ENCODE measurements at regions not wholly inside any gene's neighbourhood (a gene's known extent, or its start where the extent isn't known, plus 50 kb on each side); places are given as distances from the start of the nearest gene placed in this dataset.
"Not testable (repeated sequence)": the region's sequence is repeated elsewhere in the genome, so short reads cannot be mapped to it uniquely, and the experiment has no call there.

GRCh38 chr9:29245351-29245750, 1672.1 kb upstream of the C9orf72 start:
- Mint-ChIP-seq H3K9me3 (ENCODE audit: unreplicated experiment) (no peaks in the 10 kb centered on the region), H3K27ac (ENCODE audit: unreplicated experiment) (no peak overlapping the region), H3K27me3 (ENCODE audit: unreplicated experiment) (no peaks in the 10 kb centered on the region), H3K36me3 (ENCODE audit: unreplicated experiment) (no peaks in the 10 kb centered on the region), H3K4me3 (ENCODE audit: unreplicated experiment) (no peak overlapping the region), H3K4me1 (ENCODE audit: low read depth, unreplicated experiment) (no peaks in the 10 kb centered on the region)
- TF ChIP-seq CTCF (IDR thresholded peaks at IDR 0.05; ENCODE audit: partially characterized antibody, unreplicated experiment) = no peak
- DNase-seq = no peak

GRCh38 chr9:29270400-29270799, 1697.1 kb upstream of the C9orf72 start:
- H3K9me3 Mint-ChIP-seq (ENCODE audit: unreplicated experiment); DNase-seq; H3K27ac Mint-ChIP-seq (ENCODE audit: unreplicated experiment); H3K27me3 Mint-ChIP-seq (ENCODE audit: unreplicated experiment); H3K36me3 Mint-ChIP-seq (ENCODE audit: unreplicated experiment); H3K4me3 Mint-ChIP-seq (ENCODE audit: unreplicated experiment); H3K4me1 Mint-ChIP-seq (ENCODE audit: low read depth, unreplicated experiment): not testable (repeated sequence)

DNA sequence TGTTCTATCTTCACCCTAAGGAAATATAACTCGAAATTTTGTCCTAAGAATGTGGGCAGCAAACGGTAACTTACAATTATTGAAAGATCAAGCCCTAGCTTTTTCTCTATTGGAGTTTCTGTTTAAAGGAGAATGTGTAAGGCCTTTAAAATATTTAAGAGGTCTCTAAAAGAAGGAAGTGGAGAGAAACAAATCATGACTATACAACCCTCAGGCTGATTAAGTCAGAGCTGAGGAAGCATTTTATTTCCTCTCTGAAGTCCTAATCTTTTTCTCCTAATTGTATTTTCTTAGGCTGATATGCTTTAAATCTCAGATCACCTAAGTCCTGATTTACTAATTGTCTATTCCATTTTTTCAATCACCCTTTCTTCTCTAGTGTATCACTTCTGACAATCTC, 1708.8 kb upstream of the C9orf72 start:
- no peaks in the 10 kb centered on the region for H3K27me3 Mint-ChIP-seq (ENCODE audit: unreplicated experiment)
- no peak for DNase-seq
- H3K36me3 Mint-ChIP-seq (ENCODE audit: unreplicated experiment) = no peaks in the 10 kb centered on the region
- no peak overlapping the region for H3K27ac Mint-ChIP-seq (ENCODE audit: unreplicated experiment)
- H3K9me3 Mint-ChIP-seq (ENCODE audit: unreplicated experiment) = no peaks in the 10 kb centered on the region
- no peaks in the 10 kb centered on the region for H3K4me1 Mint-ChIP-seq (ENCODE audit: low read depth, unreplicated experiment)
- H3K4me3 Mint-ChIP-seq (ENCODE audit: unreplicated experiment) = no peak overlapping the region
- TF ChIP-seq CTCF (IDR thresholded peaks at IDR 0.05; ENCODE audit: partially characterized antibody, unreplicated experiment) = no peak

GRCh38 chr9:29285818-29286217, 1712.5 kb upstream of the C9orf72 start:
- DNase-seq = no peak

DNA sequence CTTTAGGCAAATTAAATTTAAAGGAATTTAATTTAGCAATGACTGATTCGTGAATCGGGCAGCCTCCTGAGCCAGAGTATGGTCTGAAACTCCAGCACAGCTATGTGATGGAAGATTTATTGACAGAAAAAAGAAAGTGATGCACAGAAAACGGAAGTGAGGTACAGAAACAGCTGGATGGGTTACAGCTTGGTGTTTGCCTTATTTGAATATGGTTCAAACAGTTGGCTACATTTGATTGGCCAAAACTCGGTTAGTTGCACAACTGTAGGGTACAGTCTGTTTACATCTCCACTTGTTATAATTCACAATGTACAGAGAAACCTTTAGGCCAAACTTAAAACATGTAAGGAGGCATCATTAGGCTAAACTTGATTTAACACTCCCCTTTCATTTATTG, 1716.1 kb upstream of the C9orf72 start:
- no peak for TF ChIP-seq CTCF (IDR thresholded peaks at IDR 0.05; ENCODE audit: partially characterized antibody, unreplicated experiment)
- H3K4me3 Mint-ChIP-seq (ENCODE audit: unreplicated experiment) = no peak overlapping the region
- no peak for DNase-seq
- H3K27ac Mint-ChIP-seq (ENCODE audit: unreplicated experiment) = no peak overlapping the region
- no peaks in the 10 kb centered on the region for H3K27me3 Mint-ChIP-seq (ENCODE audit: unreplicated experiment)
- no peaks in the 10 kb centered on the region for H3K4me1 Mint-ChIP-seq (ENCODE audit: low read depth, unreplicated experiment)
- peaks cover 3% of the 10 kb centered on the region for H3K36me3 Mint-ChIP-seq (ENCODE audit: unreplicated experiment)
- H3K9me3 Mint-ChIP-seq (ENCODE audit: unreplicated experiment) = no peaks in the 10 kb centered on the region

More at GRCh38 chr9:29285818-29286217, 1712.5 kb upstream of the C9orf72 start:
- no peaks in the 10 kb centered on the region for H3K4me1 Mint-ChIP-seq (ENCODE audit: low read depth, unreplicated experiment)
- no peaks in the 10 kb centered on the region for H3K9me3 Mint-ChIP-seq (ENCODE audit: unreplicated experiment)
- TF ChIP-seq CTCF (IDR thresholded peaks at IDR 0.05; ENCODE audit: partially characterized antibody, unreplicated experiment) = no peak
- no peaks in the 10 kb centered on the region for H3K27me3 Mint-ChIP-seq (ENCODE audit: unreplicated experiment)
- no peak overlapping the region for H3K27ac Mint-ChIP-seq (ENCODE audit: unreplicated experiment)
- H3K4me3 Mint-ChIP-seq (ENCODE audit: unreplicated experiment) = no peak overlapping the region
- no peaks in the 10 kb centered on the region for H3K36me3 Mint-ChIP-seq (ENCODE audit: unreplicated experiment)

DNA sequence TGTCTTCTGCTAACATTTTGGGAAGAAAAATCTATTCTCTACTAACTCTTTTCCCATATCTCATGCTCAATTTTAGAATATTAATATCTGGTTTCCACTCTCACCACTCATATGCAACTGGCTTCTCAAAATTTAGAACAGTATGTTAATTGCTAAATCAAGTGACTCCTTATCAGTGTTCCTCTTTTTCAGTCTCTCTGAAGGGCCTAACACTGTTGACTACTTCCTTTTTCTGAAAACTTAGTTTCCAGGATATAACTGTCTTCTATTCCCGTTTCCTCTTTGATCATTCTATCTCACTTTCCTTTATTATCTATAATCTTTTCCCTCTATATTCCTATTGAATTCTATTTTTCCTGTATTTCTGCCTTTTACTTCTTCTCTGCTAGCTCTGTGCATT, 1717.2 kb upstream of the C9orf72 start:
- Mint-ChIP-seq H3K36me3 (ENCODE audit: unreplicated experiment) (peaks cover 3% of the 10 kb centered on the region), H3K27me3 (ENCODE audit: unreplicated experiment) (no peaks in the 10 kb centered on the region), H3K4me3 (ENCODE audit: unreplicated experiment) (no peak overlapping the region), H3K9me3 (ENCODE audit: unreplicated experiment) (no peaks in the 10 kb centered on the region), H3K4me1 (ENCODE audit: low read depth, unreplicated experiment) (no peaks in the 10 kb centered on the region), H3K27ac (ENCODE audit: unreplicated experiment) (no peak overlapping the region)
- no peak for TF ChIP-seq CTCF (IDR thresholded peaks at IDR 0.05; ENCODE audit: partially characterized antibody, unreplicated experiment)
- no peak for DNase-seq
